Amniotic epithelial cell (primary cell): ENCODE measurements at regions not wholly inside any gene's neighbourhood (a gene's known extent, or its start where the extent isn't known, plus 50 kb on each side); places are given as distances from the start of the nearest gene placed in this dataset.

Experiments
- DNase-seq: peaks from one replicate; pipeline ENCODE4 v3.0.0-alpha.2; 2010; ENCODE audit warnings: low read depth

- DNase-seq: no peak
These were observed 342.1 kb downstream of the NR2F2 start for GRCh38 chr15:96672629-96673028.

GRCh38 chr15:96678386-96678785 lies 347.9 kb downstream of the NR2F2 start:
- no peak for DNase-seq

GRCh38 chr15:96687388-96688107 lies 357.0 kb downstream of the NR2F2 start:
- DNase-seq: no peak

GRCh38 chr15:96690733-96691132 lies 360.2 kb downstream of the NR2F2 start:
- no peak for DNase-seq

GRCh38 chr15:96692826-96693225 lies 362.3 kb downstream of the NR2F2 start:
- no peak for DNase-seq

GRCh38 chr15:96693515-96693914 lies 363.0 kb downstream of the NR2F2 start:
- DNase-seq: no peak

GRCh38 chr15:96693990-96694517 lies 363.6 kb downstream of the NR2F2 start:
- no peak for DNase-seq

GRCh38 chr15:96695426-96695825 lies 364.9 kb downstream of the NR2F2 start:
- no peak for DNase-seq

GRCh38 chr15:96699871-96700401 lies 369.4 kb downstream of the NR2F2 start:
- no peak for DNase-seq

GRCh38 chr15:96700555-96700954 lies 370.1 kb downstream of the NR2F2 start:
- DNase-seq: no peak

GRCh38 chr15:96701443-96701842 lies 370.9 kb downstream of the NR2F2 start:
- DNase-seq: no peak

- no peak for DNase-seq
These were observed 371.4 kb downstream of the NR2F2 start for GRCh38 chr15:96701877-96702276.

GRCh38 chr15:96702589-96702988 lies 372.1 kb downstream of the NR2F2 start:
- DNase-seq: no peak

GRCh38 chr15:96703091-96703490 lies 372.6 kb downstream of the NR2F2 start:
- no peak for DNase-seq

- no peak for DNase-seq
These were observed 373.5 kb downstream of the NR2F2 start for GRCh38 chr15:96703794-96704550.

GRCh38 chr15:96716075-96716474 lies 385.6 kb downstream of the NR2F2 start:
- DNase-seq: no peak

GRCh38 chr15:96716478-96716877 lies 386.0 kb downstream of the NR2F2 start:
- no peak for DNase-seq

- DNase-seq: no peak
These were observed 389.8 kb downstream of the NR2F2 start for GRCh38 chr15:96720251-96720650.

GRCh38 chr15:96720656-96721055 lies 390.2 kb downstream of the NR2F2 start:
- DNase-seq: no peak

GRCh38 chr15:96728591-96728990 lies 398.1 kb downstream of the NR2F2 start:
- DNase-seq: no peak

- DNase-seq: no peak
These were observed 402.2 kb downstream of the NR2F2 start for GRCh38 chr15:96732704-96733103.

GRCh38 chr15:96733721-96734120 lies 403.2 kb downstream of the NR2F2 start:
- no peak for DNase-seq

- no peak for DNase-seq
These were observed 405.2 kb downstream of the NR2F2 start for GRCh38 chr15:96735632-96736240.
